ENCODE measurements at regions not wholly inside any gene's neighbourhood (a gene's known extent, or its start where the extent isn't known, plus 50 kb on each side); places are given as distances from the start of the nearest gene placed in this dataset.

DNA sequence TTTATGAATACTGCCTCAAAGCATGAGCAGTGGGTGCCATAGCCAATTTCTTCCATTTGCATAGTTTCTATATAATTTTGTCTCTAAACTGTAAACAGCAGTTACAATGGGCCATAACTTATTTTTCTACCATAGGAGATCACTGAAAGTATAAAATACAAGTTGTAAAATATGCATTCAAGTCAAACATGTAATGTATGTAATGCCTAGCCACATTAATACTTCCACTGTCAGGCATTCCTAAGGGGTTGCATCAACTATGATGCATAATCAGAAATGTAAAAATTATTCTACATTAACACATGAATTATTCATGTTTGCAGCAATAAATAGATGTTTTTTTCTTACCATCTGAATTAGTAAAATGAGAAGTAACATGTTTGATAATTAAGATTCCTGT, 560.3 kb upstream of the ZP4 start:
- CTCF ChIA-PET, result no interaction called here
- no peak overlapping the region for H3K27ac ChIP-seq
- no peak overlapping the region for H3K4me3 ChIP-seq
- no peaks in the 10 kb centered on the region for H3K4me1 ChIP-seq
- POLR2A ChIA-PET, result no interaction called here
- no peaks in the 10 kb centered on the region for H3K9me3 ChIP-seq
- DNase-seq (ENCODE audit: low read depth in 1 of 2, low spot score in 1 of 2) (no peak), FAIRE-seq (no peak), ATAC-seq (no peak)
- no peak overlapping the region for H3K4me2 ChIP-seq
- TF ChIP-seq, protein P1, sequence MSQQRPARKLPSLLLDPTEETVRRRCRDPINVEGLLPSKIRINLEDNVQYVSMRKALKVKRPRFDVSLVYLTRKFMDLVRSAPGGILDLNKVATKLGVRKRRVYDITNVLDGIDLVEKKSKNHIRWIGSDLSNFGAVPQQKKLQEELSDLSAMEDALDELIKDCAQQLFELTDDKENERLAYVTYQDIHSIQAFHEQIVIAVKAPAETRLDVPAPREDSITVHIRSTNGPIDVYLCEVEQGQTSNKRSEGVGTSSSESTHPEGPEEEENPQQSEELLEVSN (IDR thresholded peaks at IDR 0.05; ENCODE audit: borderline replicate concordance, low read depth), result no peak
- no peak for TF ChIP-seq EP300 (IDR thresholded peaks at IDR 0.05)
- TF ChIP-seq RFX5 (IDR thresholded peaks at IDR 0.05), result no peak
- TF ChIP-seq REST (IDR thresholded peaks at IDR 0.05), result no peak
- TF ChIP-seq HOXB5 (CRISPR knock-in tag; IDR thresholded peaks at IDR 0.05), result no peak
- no peak for TF ChIP-seq NFE2L2 (conservative IDR thresholded peaks at IDR 0.05; ENCODE audit: low read length)
- TF ChIP-seq GATA3 (IDR thresholded peaks at IDR 0.05; ENCODE audit: borderline replicate concordance), result no peak
- no peak for TF ChIP-seq CHD4 (IDR thresholded peaks at IDR 0.05; ENCODE audit: borderline replicate concordance)
- no peak for TF ChIP-seq CEBPB (IDR thresholded peaks at IDR 0.05)
- no peak for TF ChIP-seq FOXS1 (CRISPR knock-in tag; IDR thresholded peaks at IDR 0.05)
- no peak for TF ChIP-seq NPAS2 (CRISPR knock-in tag; IDR thresholded peaks at IDR 0.05; ENCODE audit: borderline replicate concordance)

DNA sequence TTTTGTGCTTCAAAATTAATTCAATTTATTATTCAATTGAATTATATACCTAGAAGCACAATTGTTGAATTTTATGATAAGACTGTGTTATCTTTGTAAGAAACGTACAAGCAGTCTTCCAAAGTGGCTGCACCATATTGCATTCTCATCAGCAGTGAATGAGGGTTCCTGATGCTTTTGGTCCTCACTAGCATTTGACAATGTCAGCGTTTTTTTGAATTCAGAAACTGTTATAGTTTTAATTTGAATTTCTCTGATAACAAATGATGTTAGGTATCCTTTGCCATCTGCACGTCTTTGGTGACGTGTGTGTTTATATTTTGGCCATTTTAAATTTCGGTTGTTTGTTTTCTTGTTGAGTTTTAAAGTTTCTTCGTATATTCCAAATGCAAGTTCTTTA, 553.0 kb upstream of the ZP4 start:
- FAIRE-seq, result no peak
- no peaks in the 10 kb centered on the region for H3K4me1 ChIP-seq
- H3K9me3 ChIP-seq, result no peaks in the 10 kb centered on the region
- H3K4me3 ChIP-seq, result no peak overlapping the region
- no peak for ATAC-seq
- DNase-seq (ENCODE audit: low read depth in 1 of 2, low spot score in 1 of 2), result no peak
- POLR2A ChIA-PET, result no interaction called here
- TF ChIP-seq KDM1A (IDR thresholded peaks at IDR 0.05; ENCODE audit: low read depth), result no peak
- TF ChIP-seq MAFK (IDR thresholded peaks at IDR 0.05; ENCODE audit: partially characterized antibody), result peak; percentile 66
- CTCF ChIA-PET, result no interaction called here
- H3K27ac ChIP-seq, result no peak overlapping the region
- no peak overlapping the region for H3K4me2 ChIP-seq
- 12% methylated on average over 6 of the region's 6 CpGs for WGBS (ENCODE audit: missing lambda C conversion rate)

- Histone ChIP-seq H3K27ac (no peak overlapping the region), H3K4me2 (no peak overlapping the region), H3K4me3 (no peak overlapping the region), H3K9me3 (no peaks in the 10 kb centered on the region), H3K4me1 (no peaks in the 10 kb centered on the region)
- CTCF ChIA-PET, result no interaction called here
- no peak for TF ChIP-seq FOSB (CRISPR knock-in tag; IDR thresholded peaks at IDR 0.05)
- POLR2A ChIA-PET, result no interaction called here
- DNase-seq (ENCODE audit: low read depth in 1 of 2, low spot score in 1 of 2) (no peak), FAIRE-seq (no peak), ATAC-seq (no peak)
Measured at GRCh38 chr1:238439511-238439910, 548.8 kb upstream of the ZP4 start.

DNA sequence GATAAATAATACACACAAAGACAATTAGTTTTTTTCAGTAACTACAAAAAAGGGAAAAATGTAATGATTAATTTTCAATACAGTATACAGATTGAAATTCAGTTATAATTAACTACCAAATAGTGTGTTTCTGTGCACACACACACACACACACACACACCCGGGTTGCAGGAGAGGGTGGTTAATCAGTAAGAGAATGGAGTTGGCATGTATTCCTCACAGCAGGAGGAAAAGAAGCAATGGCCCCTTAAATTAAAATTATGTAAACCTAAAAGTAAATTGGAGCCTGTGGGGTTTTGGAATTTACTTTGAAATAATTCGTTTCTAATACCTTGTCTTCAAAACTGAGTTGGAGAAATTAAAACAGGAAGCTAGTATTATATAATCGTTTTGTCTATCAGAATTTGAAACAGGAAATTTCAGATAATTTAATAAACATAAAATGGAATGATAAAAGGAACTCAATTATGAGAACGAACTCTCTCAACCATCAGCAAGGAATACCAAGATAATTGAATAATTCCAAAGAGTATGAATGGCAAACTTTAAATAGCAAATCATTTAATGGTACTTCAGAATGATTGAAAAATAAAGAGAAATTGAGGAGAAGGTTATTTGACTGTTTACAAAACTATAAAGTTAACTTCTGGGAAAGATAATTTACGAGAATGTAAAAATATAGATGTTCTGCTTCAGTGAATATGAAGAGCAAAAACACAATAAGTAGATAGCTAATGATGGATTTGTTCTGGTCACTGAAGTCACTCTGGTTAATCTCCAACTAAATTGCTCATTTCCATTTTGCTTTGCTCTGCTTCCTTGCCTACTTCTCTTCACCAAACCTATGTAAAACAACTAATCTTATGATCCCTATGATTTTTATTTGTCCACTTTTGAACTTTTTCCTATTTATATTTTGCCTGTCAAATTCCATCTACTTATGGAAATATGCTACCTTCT, 547.9 kb upstream of the ZP4 start:
- FAIRE-seq, result no peak

More for the DNA sequence above, 547.9 kb upstream of the ZP4 start:
- Histone ChIP-seq H3K9me3 (no peaks in the 10 kb centered on the region), H3K27ac (no peak overlapping the region), H3K4me2 (no peak overlapping the region), H3K4me3 (no peak overlapping the region), H3K4me1 (no peaks in the 10 kb centered on the region)
- no peak for ATAC-seq
- no peak for TF ChIP-seq TP53 (CRISPR knock-in tag; IDR thresholded peaks at IDR 0.05)
- TF ChIP-seq CBX2 (IDR thresholded peaks at IDR 0.05; ENCODE audit: borderline replicate concordance, low read depth), result no peak
- no peak for TF ChIP-seq EP300 (IDR thresholded peaks at IDR 0.05)
- TF ChIP-seq, protein P2, sequence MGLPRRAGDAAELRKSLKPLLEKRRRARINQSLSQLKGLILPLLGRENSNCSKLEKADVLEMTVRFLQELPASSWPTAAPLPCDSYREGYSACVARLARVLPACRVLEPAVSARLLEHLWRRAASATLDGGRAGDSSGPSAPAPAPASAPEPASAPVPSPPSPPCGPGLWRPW (IDR thresholded peaks at IDR 0.05), result no peak
- TF ChIP-seq NFE2L2 (conservative IDR thresholded peaks at IDR 0.05; ENCODE audit: low read length), result no peak
- TF ChIP-seq USF2 (IDR thresholded peaks at IDR 0.05), result no peak
- no peak for TF ChIP-seq ZC3H11A (IDR thresholded peaks at IDR 0.05)
- no peak for TF ChIP-seq FOSB (CRISPR knock-in tag; IDR thresholded peaks at IDR 0.05)
- DNase-seq (ENCODE audit: low read depth in 1 of 2, low spot score in 1 of 2), result no peak
- ChIA-PET POLR2A (no interaction called here), CTCF (no interaction called here)
- 2% methylated on average over 5 of the region's 5 CpGs for WGBS (ENCODE audit: missing lambda C conversion rate)
